ENCODE measurements at regions not wholly inside any gene's neighbourhood (a gene's known extent, or its start where the extent isn't known, plus 50 kb on each side); places are given as distances from the start of the nearest gene placed in this dataset.
A peak's percentile ranks its signal among the peaks of the same experiment; 100 is the strongest.

GRCh38 chr5:96595300-96596090, 66.7 kb upstream of the CAST start:
- no peak for DNase-seq (ENCODE audit: low read depth)

GRCh38 chr5:96597438-96598020, 64.6 kb upstream of the CAST start:
- DNase-seq (ENCODE audit: low read depth): no peak

GRCh38 chr5:96601200-96601599, 61.0 kb upstream of the CAST start:
- no peak for DNase-seq (ENCODE audit: low read depth)

- peak; percentile 38 for DNase-seq (ENCODE audit: low read depth)
Observed at GRCh38 chr5:96601715-96602244, 60.4 kb upstream of the CAST start.

GRCh38 chr5:96602776-96603175, 59.4 kb upstream of the CAST start:
- no peak for DNase-seq (ENCODE audit: low read depth)

- DNase-seq (ENCODE audit: low read depth): no peak
Observed at GRCh38 chr5:96605144-96605837, 56.9 kb upstream of the CAST start.

GRCh38 chr5:96609369-96609768, 52.8 kb upstream of the CAST start:
- no peak for DNase-seq (ENCODE audit: low read depth)

GRCh38 chr5:96610747-96611146, 51.4 kb upstream of the CAST start:
- no peak for DNase-seq (ENCODE audit: low read depth)

- DNase-seq (ENCODE audit: low read depth): no peak
Observed at GRCh38 chr5:96611946-96612345, 50.2 kb upstream of the CAST start.
